GM19463 (cell line): ENCODE measurements at regions not wholly inside any gene's neighbourhood (a gene's known extent, or its start where the extent isn't known, plus 50 kb on each side); places are given as distances from the start of the nearest gene placed in this dataset.

Source experiments
- ATAC-seq: cut with Tn5 transposase; IDR thresholded peaks from one replicate; pipeline ENCODE4 v1.9.1; 2021; ENCODE audit warnings: mild to moderate bottlenecking, moderate library complexity; ENCODE audit not compliant: unreplicated experiment

GRCh38 chr1:88035578-88035977 is 648.5 kb upstream of the PKN2 start:
- ATAC-seq, result no peak

GRCh38 chr1:88036345-88037014 is 647.6 kb upstream of the PKN2 start:
- ATAC-seq, result no peak

GRCh38 chr1:88039240-88039639 is 644.8 kb upstream of the PKN2 start:
- ATAC-seq, result no peak

GRCh38 chr1:88043834-88044233 is 640.2 kb upstream of the PKN2 start:
- ATAC-seq, result no peak

- ATAC-seq, result no peak
Measured at GRCh38 chr1:88052167-88052566, 631.9 kb upstream of the PKN2 start.

GRCh38 chr1:88053065-88053464 is 631.0 kb upstream of the PKN2 start:
- no peak for ATAC-seq

GRCh38 chr1:88056881-88057280 is 627.2 kb upstream of the PKN2 start:
- no peak for ATAC-seq

- no peak for ATAC-seq
Measured at GRCh38 chr1:88058205-88058604, 625.9 kb upstream of the PKN2 start.

GRCh38 chr1:88060112-88060673 is 623.9 kb upstream of the PKN2 start:
- ATAC-seq, result no peak

GRCh38 chr1:88060750-88061491 is 623.2 kb upstream of the PKN2 start:
- no peak for ATAC-seq

- peak; percentile 73 for ATAC-seq
Measured at GRCh38 chr1:88061492-88062177, 622.4 kb upstream of the PKN2 start.

GRCh38 chr1:88062650-88063153 is 621.4 kb upstream of the PKN2 start:
- ATAC-seq, result no peak

GRCh38 chr1:88063605-88064004 is 620.5 kb upstream of the PKN2 start:
- no peak for ATAC-seq

GRCh38 chr1:88068407-88068960 is 615.6 kb upstream of the PKN2 start:
- ATAC-seq, result no peak

GRCh38 chr1:88070956-88071355 is 613.1 kb upstream of the PKN2 start:
- no peak for ATAC-seq

- no peak for ATAC-seq
Measured at GRCh38 chr1:88074661-88075060, 609.4 kb upstream of the PKN2 start.

- ATAC-seq, result no peak
Measured at GRCh38 chr1:88075813-88076212, 608.3 kb upstream of the PKN2 start.

GRCh38 chr1:88079036-88079435 is 605.0 kb upstream of the PKN2 start:
- ATAC-seq, result no peak

GRCh38 chr1:88080875-88081274 is 603.2 kb upstream of the PKN2 start:
- no peak for ATAC-seq

GRCh38 chr1:88088481-88088880 is 595.6 kb upstream of the PKN2 start:
- no peak for ATAC-seq

GRCh38 chr1:88089961-88090360 is 594.1 kb upstream of the PKN2 start:
- ATAC-seq, result no peak
